SK-N-SH treated with all-trans-retinoic acid at 6 μM for 48 hours (cell line): ENCODE measurements at regions not wholly inside any gene's neighbourhood (a gene's known extent, or its start where the extent isn't known, plus 50 kb on each side); places are given as distances from the start of the nearest gene placed in this dataset.

ENCODE experiments used
- ISL1 ChIP-seq: fragments of 250-450 bp; sonication (Bioruptor Pico); IDR thresholded peaks from 2 replicates; pipeline ENCODE4 v2.1.2; 2022; ENCODE audit warnings: mild to moderate bottlenecking, moderate library complexity
- PATZ1 ChIP-seq: fragments of 250-450 bp; sonication (Bioruptor Pico); IDR thresholded peaks from 2 replicates; pipeline ENCODE4 v1.8.0; 2020; ENCODE audit warnings: mild to moderate bottlenecking, moderate library complexity, borderline replicate concordance
- PPARA ChIP-seq: fragments of 250-450 bp; sonication (Bioruptor Pico); IDR thresholded peaks from 2 replicates; pipeline ENCODE4 v1.5.0; 2020; ENCODE audit warnings: mild to moderate bottlenecking, borderline replicate concordance
- ZC3H10 ChIP-seq: fragments of 250-450 bp; sonication (Bioruptor Pico); IDR thresholded peaks from 2 replicates; pipeline ENCODE4 v1.5.1; 2021; ENCODE audit warnings: mild to moderate bottlenecking, moderate library complexity
- ZFP3 ChIP-seq: fragments of 250-450 bp; sonication (Bioruptor Pico); IDR thresholded peaks from 2 replicates; pipeline ENCODE4 v1.5.0; 2020; ENCODE audit warnings: mild to moderate bottlenecking, moderate library complexity
- TF ChIP-seq, protein P1 (sequence below): fragments of 250-450 bp; sonication (Bioruptor Pico); IDR thresholded peaks from 2 replicates; pipeline ENCODE4 v1.8.0; 2021; ENCODE audit warnings: low read depth, mild to moderate bottlenecking, moderate library complexity, borderline replicate concordance

DNA sequence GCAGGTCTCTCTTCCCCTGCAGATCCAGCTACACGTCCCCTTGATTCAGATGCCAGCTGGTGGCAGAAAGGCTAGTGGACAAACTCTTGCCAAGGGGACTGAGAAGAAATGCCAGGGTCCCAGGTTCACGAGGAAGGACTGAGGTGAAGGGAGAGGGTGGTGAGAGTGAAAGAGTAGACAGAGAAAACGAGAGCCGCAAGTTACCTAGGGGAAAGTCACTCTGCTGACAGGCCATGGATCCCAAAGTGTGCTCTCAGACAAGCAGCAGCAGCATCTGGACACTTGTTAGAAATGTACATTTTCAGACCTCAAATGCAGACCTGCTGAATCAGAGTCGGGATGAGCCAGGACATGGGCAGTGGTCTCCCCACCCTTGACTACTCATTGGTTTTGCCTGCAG is 192.3 kb downstream of the FGFR2 start:
- TF ChIP-seq ISL1 (CRISPR knock-in tag), result no peak
- no peak for TF ChIP-seq ZC3H10 (CRISPR knock-in tag)
- TF ChIP-seq PPARA (CRISPR knock-in tag), result no peak
- no peak for TF ChIP-seq PATZ1 (CRISPR knock-in tag)
- no peak for TF ChIP-seq ZFP3 (CRISPR knock-in tag)
- TF ChIP-seq, protein P1, sequence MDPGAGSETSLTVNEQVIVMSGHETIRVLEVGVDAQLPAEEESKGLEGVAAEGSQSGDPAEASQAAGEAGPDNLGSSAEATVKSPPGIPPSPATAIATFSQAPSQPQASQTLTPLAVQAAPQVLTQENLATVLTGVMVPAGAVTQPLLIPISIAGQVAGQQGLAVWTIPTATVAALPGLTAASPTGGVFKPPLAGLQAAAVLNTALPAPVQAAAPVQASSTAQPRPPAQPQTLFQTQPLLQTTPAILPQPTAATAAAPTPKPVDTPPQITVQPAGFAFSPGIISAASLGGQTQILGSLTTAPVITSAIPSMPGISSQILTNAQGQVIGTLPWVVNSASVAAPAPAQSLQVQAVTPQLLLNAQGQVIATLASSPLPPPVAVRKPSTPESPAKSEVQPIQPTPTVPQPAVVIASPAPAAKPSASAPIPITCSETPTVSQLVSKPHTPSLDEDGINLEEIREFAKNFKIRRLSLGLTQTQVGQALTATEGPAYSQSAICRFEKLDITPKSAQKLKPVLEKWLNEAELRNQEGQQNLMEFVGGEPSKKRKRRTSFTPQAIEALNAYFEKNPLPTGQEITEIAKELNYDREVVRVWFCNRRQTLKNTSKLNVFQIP, result no peak
